ENCODE measurements at regions not wholly inside any gene's neighbourhood (a gene's known extent, or its start where the extent isn't known, plus 50 kb on each side); places are given as distances from the start of the nearest gene placed in this dataset.

DNA sequence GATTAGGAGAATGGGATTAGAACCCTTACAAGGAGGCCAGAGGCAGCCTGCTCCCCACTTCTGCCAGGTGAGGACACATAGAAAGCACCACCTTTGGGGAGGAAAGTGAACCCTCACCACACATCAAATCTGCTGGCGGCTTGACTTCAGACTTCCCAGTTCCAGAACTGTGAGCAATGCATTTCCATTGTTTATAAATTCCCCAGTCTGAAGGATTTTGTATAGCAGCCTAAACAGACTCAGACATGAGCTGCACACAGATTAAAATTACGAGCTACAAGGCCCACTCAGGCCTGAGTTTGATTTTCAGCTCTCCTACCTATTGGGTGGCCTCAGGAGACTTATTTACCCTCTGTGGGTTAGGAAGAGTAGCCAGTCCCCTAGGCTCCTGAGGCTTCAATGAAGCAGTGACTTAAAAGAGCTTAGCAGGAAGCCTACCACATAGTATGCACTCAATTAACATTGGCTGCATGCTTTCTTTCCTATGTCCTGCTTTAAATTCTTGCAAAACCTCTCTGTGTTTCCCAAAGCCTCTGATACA lies 350.7 kb upstream of the ZMIZ1 start:
- DNase-seq (no peak), FAIRE-seq (no peak)

DNA sequence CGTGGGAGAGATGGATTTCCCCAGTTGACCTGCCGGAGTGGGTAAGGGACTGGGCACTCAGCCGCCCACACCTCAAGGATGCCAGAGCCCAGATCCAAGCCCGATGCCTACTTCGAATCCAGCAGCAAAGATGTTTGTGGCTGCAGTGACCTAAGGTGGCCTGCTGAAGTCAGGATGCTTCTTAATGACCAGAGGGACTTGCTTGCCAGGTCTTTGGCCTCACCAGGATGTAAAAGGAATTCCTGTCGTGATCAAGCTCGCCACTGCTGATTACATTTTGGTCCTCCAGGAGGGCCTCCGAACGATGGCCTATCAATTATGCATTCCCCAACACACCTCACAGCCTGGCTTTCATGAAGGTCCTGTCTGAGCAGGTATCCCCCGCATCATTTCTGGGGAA lies 349.5 kb upstream of the ZMIZ1 start:
- Histone ChIP-seq H3K27me3 (ENCODE audit: control insufficient read depth in 3 of 3, insufficient read depth in 3 of 3, low read length in 3 of 3) (peaks cover 0 to 2% (median 2%) of the 10 kb centered on the region in 3 donors), H3K4me3 (ENCODE audit: low read depth in 1 of 3, low read length in 3 of 3) (no peak overlapping the region), H3K9me3 (ENCODE audit: control insufficient read depth in 2 of 2, insufficient read depth in 1 of 2, low read depth in 1 of 2, low read length in 1 of 2) (no peaks in the 10 kb centered on the region), H3K4me1 (ENCODE audit: control insufficient read depth in 3 of 3, insufficient read depth in 2 of 3, low read depth in 1 of 3, low read length in 2 of 3) (no peaks in the 10 kb centered on the region), H3K36me3 (ENCODE audit: control insufficient read depth in 3 of 3, insufficient read depth in 2 of 3, low read depth in 1 of 3, low read length in 3 of 3) (no peaks in the 10 kb centered on the region), H3K27ac (ENCODE audit: low read depth in 1 of 3, low read length in 2 of 3) (no peak overlapping the region)
- FAIRE-seq (no peak), DNase-seq (no peak)
- whole genome bisulfite sequencing, 3 donors: 81 to 86% (median 82%) methylated on average over 10 of the region's 10 CpGs

More for the DNA sequence above, 350.7 kb upstream of the ZMIZ1 start:
- Histone ChIP-seq H3K4me1 (ENCODE audit: control insufficient read depth in 3 of 3, insufficient read depth in 2 of 3, low read depth in 1 of 3, low read length in 2 of 3) (no peaks in the 10 kb centered on the region), H3K4me3 (ENCODE audit: low read depth in 1 of 3, low read length in 3 of 3) (no peak overlapping the region), H3K36me3 (ENCODE audit: control insufficient read depth in 3 of 3, insufficient read depth in 2 of 3, low read depth in 1 of 3, low read length in 3 of 3) (no peaks in the 10 kb centered on the region), H3K27me3 (ENCODE audit: control insufficient read depth in 3 of 3, insufficient read depth in 3 of 3, low read length in 3 of 3) (peaks cover 0 to 2% (median 2%) of the 10 kb centered on the region in 3 donors), H3K9me3 (ENCODE audit: control insufficient read depth in 2 of 2, insufficient read depth in 1 of 2, low read depth in 1 of 2, low read length in 1 of 2) (no peaks in the 10 kb centered on the region), H3K27ac (ENCODE audit: low read depth in 1 of 3, low read length in 2 of 3) (no peak overlapping the region)
- 75 to 79% (median 78%) methylated on average over 2 of the region's 2 CpGs for WGBS, 3 donors

GRCh38 chr10:78720091-78720490 lies 348.7 kb upstream of the ZMIZ1 start:
- H3K27ac ChIP-seq (ENCODE audit: low read depth in 1 of 3, low read length in 2 of 3): no peak overlapping the region
- 74 to 83% (median 79%) methylated on average over 6 of the region's 6 CpGs for WGBS, 3 donors
- no peak for FAIRE-seq
- no peak overlapping the region for H3K4me3 ChIP-seq (ENCODE audit: low read depth in 1 of 3, low read length in 3 of 3)
- H3K36me3 ChIP-seq (ENCODE audit: control insufficient read depth in 3 of 3, insufficient read depth in 2 of 3, low read depth in 1 of 3, low read length in 3 of 3): no peaks in the 10 kb centered on the region
- peaks cover 0 to 2% (median 2%) of the 10 kb centered on the region in 3 donors for H3K27me3 ChIP-seq (ENCODE audit: control insufficient read depth in 3 of 3, insufficient read depth in 3 of 3, low read length in 3 of 3)
- H3K4me1 ChIP-seq (ENCODE audit: control insufficient read depth in 3 of 3, insufficient read depth in 2 of 3, low read depth in 1 of 3, low read length in 2 of 3): no peaks in the 10 kb centered on the region
- H3K9me3 ChIP-seq (ENCODE audit: control insufficient read depth in 2 of 2, insufficient read depth in 1 of 2, low read depth in 1 of 2, low read length in 1 of 2): no peaks in the 10 kb centered on the region
- DNase-seq: no peak

- Histone ChIP-seq H3K27me3 (ENCODE audit: control insufficient read depth in 3 of 3, insufficient read depth in 3 of 3, low read length in 3 of 3) (peaks cover 0 to 2% (median 2%) of the 10 kb centered on the region in 3 donors), H3K27ac (ENCODE audit: low read depth in 1 of 3, low read length in 2 of 3) (no peak overlapping the region), H3K4me1 (ENCODE audit: control insufficient read depth in 3 of 3, insufficient read depth in 2 of 3, low read depth in 1 of 3, low read length in 2 of 3) (no peaks in the 10 kb centered on the region), H3K4me3 (ENCODE audit: low read depth in 1 of 3, low read length in 3 of 3) (no peak overlapping the region), H3K9me3 (ENCODE audit: control insufficient read depth in 2 of 2, insufficient read depth in 1 of 2, low read depth in 1 of 2, low read length in 1 of 2) (no peaks in the 10 kb centered on the region), H3K36me3 (ENCODE audit: control insufficient read depth in 3 of 3, insufficient read depth in 2 of 3, low read depth in 1 of 3, low read length in 3 of 3) (no peaks in the 10 kb centered on the region)
- no peak for FAIRE-seq
- no peak for DNase-seq
- WGBS, 3 donors: 63 to 96% (median 94%) methylated on average over 1 of the region's 1 CpG
Measured at GRCh38 chr10:78721231-78721630, 347.5 kb upstream of the ZMIZ1 start.

- 87 to 90% (median 87%) methylated on average over 4 of the region's 4 CpGs for WGBS, 3 donors
- Histone ChIP-seq H3K27ac (ENCODE audit: low read depth in 1 of 3, low read length in 2 of 3) (no peak overlapping the region), H3K4me3 (ENCODE audit: low read depth in 1 of 3, low read length in 3 of 3) (no peak overlapping the region), H3K4me1 (ENCODE audit: control insufficient read depth in 3 of 3, insufficient read depth in 2 of 3, low read depth in 1 of 3, low read length in 2 of 3) (no peaks in the 10 kb centered on the region), H3K36me3 (ENCODE audit: control insufficient read depth in 3 of 3, insufficient read depth in 2 of 3, low read depth in 1 of 3, low read length in 3 of 3) (no peaks in the 10 kb centered on the region), H3K27me3 (ENCODE audit: control insufficient read depth in 3 of 3, insufficient read depth in 3 of 3, low read length in 3 of 3) (peaks cover 0 to 2% (median 2%) of the 10 kb centered on the region in 3 donors), H3K9me3 (ENCODE audit: control insufficient read depth in 2 of 2, insufficient read depth in 1 of 2, low read depth in 1 of 2, low read length in 1 of 2) (no peaks in the 10 kb centered on the region)
- DNase-seq: no peak
- no peak for FAIRE-seq
Measured at GRCh38 chr10:78724846-78725245, 343.9 kb upstream of the ZMIZ1 start.

- H3K36me3 ChIP-seq (ENCODE audit: control insufficient read depth in 3 of 3, insufficient read depth in 2 of 3, low read depth in 1 of 3, low read length in 3 of 3): no peaks in the 10 kb centered on the region
- DNase-seq: no peak
- 90 to 93% (median 93%) methylated on average over 3 of the region's 3 CpGs for WGBS, 3 donors
- H3K27me3 ChIP-seq (ENCODE audit: control insufficient read depth in 3 of 3, insufficient read depth in 3 of 3, low read length in 3 of 3): no peaks in the 10 kb centered on the region
- H3K4me1 ChIP-seq (ENCODE audit: control insufficient read depth in 3 of 3, insufficient read depth in 2 of 3, low read depth in 1 of 3, low read length in 2 of 3): no peaks in the 10 kb centered on the region
- H3K4me3 ChIP-seq (ENCODE audit: low read depth in 1 of 3, low read length in 3 of 3): no peak overlapping the region
- FAIRE-seq: no peak
- no peaks in the 10 kb centered on the region for H3K9me3 ChIP-seq (ENCODE audit: control insufficient read depth in 2 of 2, insufficient read depth in 1 of 2, low read depth in 1 of 2, low read length in 1 of 2)
- no peak overlapping the region for H3K27ac ChIP-seq (ENCODE audit: low read depth in 1 of 3, low read length in 2 of 3)
Measured at GRCh38 chr10:78726171-78726570, 342.6 kb upstream of the ZMIZ1 start.

- H3K27me3 ChIP-seq (ENCODE audit: control insufficient read depth in 3 of 3, insufficient read depth in 3 of 3, low read length in 3 of 3): peaks cover 0 to 7% (median 0%) of the 10 kb centered on the region in 3 donors
Measured at GRCh38 chr10:78727251-78727650, 341.5 kb upstream of the ZMIZ1 start.

DNA sequence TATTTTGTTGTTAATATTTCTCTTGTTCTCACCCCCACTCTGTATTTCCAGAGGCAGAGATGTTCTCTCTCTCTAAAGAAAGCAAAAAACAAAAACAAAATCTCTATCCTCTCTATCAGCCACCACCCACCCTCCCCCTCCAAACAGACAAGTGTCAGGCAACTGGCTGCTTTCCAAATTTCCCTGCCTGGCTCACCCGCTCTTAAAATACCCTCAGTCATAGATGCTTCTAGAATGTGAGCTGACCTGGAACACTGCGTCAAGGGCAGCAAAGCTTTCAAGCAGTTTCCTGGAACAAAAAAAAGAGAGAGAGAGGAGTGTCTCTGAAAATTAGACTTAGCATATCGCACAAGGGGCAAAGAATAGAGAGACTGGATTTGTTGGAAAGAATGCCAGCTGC lies 341.0 kb upstream of the ZMIZ1 start:
- Histone ChIP-seq H3K4me1 (ENCODE audit: control insufficient read depth in 3 of 3, insufficient read depth in 2 of 3, low read depth in 1 of 3, low read length in 2 of 3) (no peaks in the 10 kb centered on the region), H3K27me3 (ENCODE audit: control insufficient read depth in 3 of 3, insufficient read depth in 3 of 3, low read length in 3 of 3) (peaks cover 0 to 8% (median 0%) of the 10 kb centered on the region in 3 donors), H3K4me3 (ENCODE audit: low read depth in 1 of 3, low read length in 3 of 3) (no peak overlapping the region), H3K9me3 (ENCODE audit: control insufficient read depth in 2 of 2, insufficient read depth in 1 of 2, low read depth in 1 of 2, low read length in 1 of 2) (no peaks in the 10 kb centered on the region), H3K27ac (ENCODE audit: low read depth in 1 of 3, low read length in 2 of 3) (no peak overlapping the region), H3K36me3 (ENCODE audit: control insufficient read depth in 3 of 3, insufficient read depth in 2 of 3, low read depth in 1 of 3, low read length in 3 of 3) (no peaks in the 10 kb centered on the region)
- WGBS, 3 donors: 32 to 49% (median 43%) methylated on average over 3 of the region's 3 CpGs
- FAIRE-seq (no peak), DNase-seq (no peak)

More at GRCh38 chr10:78727251-78727650, 341.5 kb upstream of the ZMIZ1 start:
- Histone ChIP-seq H3K4me3 (ENCODE audit: low read depth in 1 of 3, low read length in 3 of 3) (no peak overlapping the region), H3K36me3 (ENCODE audit: control insufficient read depth in 3 of 3, insufficient read depth in 2 of 3, low read depth in 1 of 3, low read length in 3 of 3) (no peaks in the 10 kb centered on the region), H3K9me3 (ENCODE audit: control insufficient read depth in 2 of 2, insufficient read depth in 1 of 2, low read depth in 1 of 2, low read length in 1 of 2) (no peaks in the 10 kb centered on the region), H3K27ac (ENCODE audit: low read depth in 1 of 3, low read length in 2 of 3) (no peak overlapping the region), H3K4me1 (ENCODE audit: control insufficient read depth in 3 of 3, insufficient read depth in 2 of 3, low read depth in 1 of 3, low read length in 2 of 3) (no peaks in the 10 kb centered on the region)
- DNase-seq (no peak), FAIRE-seq (no peak)
- WGBS, 3 donors: 89 to 100% (median 96%) methylated on average over 2 of the region's 2 CpGs

- 72 to 86% (median 84%) methylated on average over 2 of the region's 2 CpGs for WGBS, 3 donors
- H3K4me3 ChIP-seq (ENCODE audit: low read depth in 1 of 3, low read length in 3 of 3): no peak overlapping the region
- DNase-seq (no peak), FAIRE-seq (no peak)
- no peak overlapping the region for H3K27ac ChIP-seq (ENCODE audit: low read depth in 1 of 3, low read length in 2 of 3)
- no peaks in the 10 kb centered on the region for H3K4me1 ChIP-seq (ENCODE audit: control insufficient read depth in 3 of 3, insufficient read depth in 2 of 3, low read depth in 1 of 3, low read length in 2 of 3)
- H3K9me3 ChIP-seq (ENCODE audit: control insufficient read depth in 2 of 2, insufficient read depth in 1 of 2, low read depth in 1 of 2, low read length in 1 of 2): no peaks in the 10 kb centered on the region
- no peaks in the 10 kb centered on the region for H3K36me3 ChIP-seq (ENCODE audit: control insufficient read depth in 3 of 3, insufficient read depth in 2 of 3, low read depth in 1 of 3, low read length in 3 of 3)
- peaks cover 0 to 8% (median 0%) of the 10 kb centered on the region in 3 donors for H3K27me3 ChIP-seq (ENCODE audit: control insufficient read depth in 3 of 3, insufficient read depth in 3 of 3, low read length in 3 of 3)
Measured at GRCh38 chr10:78728176-78728575, 340.6 kb upstream of the ZMIZ1 start.
